K562 (cell line): ENCODE measurements at regions not wholly inside any gene's neighbourhood (a gene's known extent, or its start where the extent isn't known, plus 50 kb on each side); places are given as distances from the start of the nearest gene placed in this dataset.

Experiments used
- ARNT ChIP-seq, 2 experiments: fragments of 450-650 bp; IDR thresholded peaks; 2 replicates each; pipeline ENCODE4 v1.6.1; 2016; ENCODE audit warnings: mild to moderate bottlenecking in 1 of 2
- CBFB ChIP-seq: sonication (generic); formaldehyde crosslinking; IDR thresholded peaks from 2 replicates; pipeline ENCODE4 v1.4.0; 2020; ENCODE audit warnings: mild to moderate bottlenecking, missing genetic modification reagents
- CTCF ChIP-seq, 3 experiments: IDR thresholded peaks in 2 of 3; conservative IDR thresholded peaks in 1 of 3; 2 replicates each; pipeline ENCODE4 v1.5.1; 2011 to 2012; ENCODE audit warnings: low read length in 3 of 3, mild to moderate bottlenecking in 3 of 3, control low read depth in 2 of 3, improper control_type of control experiment in 1 of 3, inconsistent platforms in 1 of 3, low read depth in 1 of 3, mixed read lengths in 1 of 3, moderate library complexity in 1 of 3; ENCODE audit not compliant: insufficient read depth in 2 of 3
- NCOR1 ChIP-seq: fragments of 450-650 bp; IDR thresholded peaks from 2 replicates; pipeline ENCODE4 v1.6.1; 2016; ENCODE audit warnings: mild to moderate bottlenecking, moderate library complexity
- POLR2AphosphoS2 ChIP-seq: IDR thresholded peaks from 2 replicates; pipeline ENCODE4 v1.6.1; 2012; ENCODE audit warnings: low read length, improper control_type of control experiment

GRCh38 chr5:30725073-30725472, 468.4 kb upstream of the CDH6 start:
- TF ChIP-seq POLR2AphosphoS2: no peak
- no peak for TF ChIP-seq CTCF (IDR thresholded peaks at IDR 0.05 in 2 of 3, conservative IDR thresholded peaks at IDR 0.05 in 1 of 3; ENCODE audit: insufficient read depth in 2 of 3, low read depth in 1 of 3, low read length in 3 of 3)
- no peak for TF ChIP-seq NCOR1
- TF ChIP-seq ARNT (IDR thresholded peaks at IDR 0.05): no peak
- TF ChIP-seq CBFB: no peak
